ENCODE measurements at regions not wholly inside any gene's neighbourhood (a gene's known extent, or its start where the extent isn't known, plus 50 kb on each side); places are given as distances from the start of the nearest gene placed in this dataset.

- no peaks in the 10 kb centered on the region for H3K36me3 ChIP-seq (ENCODE audit: control insufficient read depth, insufficient read depth, low read length)
- H3K9ac ChIP-seq (ENCODE audit: low read depth, low read length), result no peak overlapping the region
- peaks cover 4% of the 10 kb centered on the region for H3K27me3 ChIP-seq (ENCODE audit: control insufficient read depth, insufficient read depth, low read length)
- H3K9me3 ChIP-seq (ENCODE audit: control insufficient read depth, insufficient read depth, low read length), result no peaks in the 10 kb centered on the region
- no peaks in the 10 kb centered on the region for H3K4me1 ChIP-seq (ENCODE audit: control insufficient read depth, insufficient read depth, low read length)
- no peak overlapping the region for H3K4me3 ChIP-seq (ENCODE audit: low read depth, low read length)
These were observed 122.7 kb upstream of the ALDH1B1 start for GRCh38 chr9:38269775-38270174.

- Histone ChIP-seq H3K9me3 (ENCODE audit: control insufficient read depth, insufficient read depth, low read length) (no peaks in the 10 kb centered on the region), H3K9ac (ENCODE audit: low read depth, low read length) (no peak overlapping the region), H3K27me3 (ENCODE audit: control insufficient read depth, insufficient read depth, low read length) (no peaks in the 10 kb centered on the region), H3K36me3 (ENCODE audit: control insufficient read depth, insufficient read depth, low read length) (no peaks in the 10 kb centered on the region), H3K4me3 (ENCODE audit: low read depth, low read length) (no peak overlapping the region), H3K4me1 (ENCODE audit: control insufficient read depth, insufficient read depth, low read length) (no peaks in the 10 kb centered on the region)
These were observed 129.0 kb upstream of the ALDH1B1 start for GRCh38 chr9:38263532-38263931.

- no peak overlapping the region for H3K9ac ChIP-seq (ENCODE audit: low read depth, low read length)
These were observed 132.8 kb upstream of the ALDH1B1 start for GRCh38 chr9:38259519-38260218.

GRCh38 chr9:38259056-38259455, 133.4 kb upstream of the ALDH1B1 start:
- Histone ChIP-seq H3K36me3 (ENCODE audit: control insufficient read depth, insufficient read depth, low read length) (no peaks in the 10 kb centered on the region), H3K9ac (ENCODE audit: low read depth, low read length) (no peak overlapping the region), H3K9me3 (ENCODE audit: control insufficient read depth, insufficient read depth, low read length) (no peaks in the 10 kb centered on the region), H3K4me3 (ENCODE audit: low read depth, low read length) (no peak overlapping the region), H3K4me1 (ENCODE audit: control insufficient read depth, insufficient read depth, low read length) (no peaks in the 10 kb centered on the region), H3K27me3 (ENCODE audit: control insufficient read depth, insufficient read depth, low read length) (no peaks in the 10 kb centered on the region)

More at GRCh38 chr9:38259519-38260218, 132.8 kb upstream of the ALDH1B1 start:
- Histone ChIP-seq H3K36me3 (ENCODE audit: control insufficient read depth, insufficient read depth, low read length) (no peaks in the 10 kb centered on the region), H3K27me3 (ENCODE audit: control insufficient read depth, insufficient read depth, low read length) (no peaks in the 10 kb centered on the region), H3K4me3 (ENCODE audit: low read depth, low read length) (no peak overlapping the region), H3K4me1 (ENCODE audit: control insufficient read depth, insufficient read depth, low read length) (no peaks in the 10 kb centered on the region), H3K9me3 (ENCODE audit: control insufficient read depth, insufficient read depth, low read length) (no peaks in the 10 kb centered on the region)

- no peak overlapping the region for H3K9ac ChIP-seq (ENCODE audit: low read depth, low read length)
- no peaks in the 10 kb centered on the region for H3K27me3 ChIP-seq (ENCODE audit: control insufficient read depth, insufficient read depth, low read length)
- no peak overlapping the region for H3K4me3 ChIP-seq (ENCODE audit: low read depth, low read length)
- H3K4me1 ChIP-seq (ENCODE audit: control insufficient read depth, insufficient read depth, low read length), result no peaks in the 10 kb centered on the region
- H3K36me3 ChIP-seq (ENCODE audit: control insufficient read depth, insufficient read depth, low read length), result no peaks in the 10 kb centered on the region
- H3K9me3 ChIP-seq (ENCODE audit: control insufficient read depth, insufficient read depth, low read length), result no peaks in the 10 kb centered on the region
These were observed 134.8 kb upstream of the ALDH1B1 start for GRCh38 chr9:38257626-38258215.

GRCh38 chr9:38256461-38256860, 136.0 kb upstream of the ALDH1B1 start:
- no peaks in the 10 kb centered on the region for H3K9me3 ChIP-seq (ENCODE audit: control insufficient read depth, insufficient read depth, low read length)
- H3K4me3 ChIP-seq (ENCODE audit: low read depth, low read length), result no peak overlapping the region
- no peaks in the 10 kb centered on the region for H3K27me3 ChIP-seq (ENCODE audit: control insufficient read depth, insufficient read depth, low read length)
- no peak overlapping the region for H3K9ac ChIP-seq (ENCODE audit: low read depth, low read length)
- no peaks in the 10 kb centered on the region for H3K4me1 ChIP-seq (ENCODE audit: control insufficient read depth, insufficient read depth, low read length)
- no peaks in the 10 kb centered on the region for H3K36me3 ChIP-seq (ENCODE audit: control insufficient read depth, insufficient read depth, low read length)

- Histone ChIP-seq H3K36me3 (ENCODE audit: control insufficient read depth, insufficient read depth, low read length) (no peaks in the 10 kb centered on the region), H3K9me3 (ENCODE audit: control insufficient read depth, insufficient read depth, low read length) (no peaks in the 10 kb centered on the region), H3K4me3 (ENCODE audit: low read depth, low read length) (no peak overlapping the region), H3K4me1 (ENCODE audit: control insufficient read depth, insufficient read depth, low read length) (no peaks in the 10 kb centered on the region), H3K27me3 (ENCODE audit: control insufficient read depth, insufficient read depth, low read length) (peaks cover 1% of the 10 kb centered on the region), H3K9ac (ENCODE audit: low read depth, low read length) (no peak overlapping the region)
These were observed 136.9 kb upstream of the ALDH1B1 start for GRCh38 chr9:38255599-38255998.

GRCh38 chr9:38254756-38255155, 137.7 kb upstream of the ALDH1B1 start:
- Histone ChIP-seq H3K27me3 (ENCODE audit: control insufficient read depth, insufficient read depth, low read length) (peaks cover 6% of the 10 kb centered on the region), H3K4me3 (ENCODE audit: low read depth, low read length) (no peak overlapping the region), H3K9ac (ENCODE audit: low read depth, low read length) (no peak overlapping the region), H3K9me3 (ENCODE audit: control insufficient read depth, insufficient read depth, low read length) (no peaks in the 10 kb centered on the region), H3K36me3 (ENCODE audit: control insufficient read depth, insufficient read depth, low read length) (no peaks in the 10 kb centered on the region), H3K4me1 (ENCODE audit: control insufficient read depth, insufficient read depth, low read length) (no peaks in the 10 kb centered on the region)

- H3K36me3 ChIP-seq (ENCODE audit: control insufficient read depth, insufficient read depth, low read length), result no peaks in the 10 kb centered on the region
- no peaks in the 10 kb centered on the region for H3K4me1 ChIP-seq (ENCODE audit: control insufficient read depth, insufficient read depth, low read length)
- H3K27me3 ChIP-seq (ENCODE audit: control insufficient read depth, insufficient read depth, low read length), result peaks cover 10% of the 10 kb centered on the region
- no peaks in the 10 kb centered on the region for H3K9me3 ChIP-seq (ENCODE audit: control insufficient read depth, insufficient read depth, low read length)
- H3K9ac ChIP-seq (ENCODE audit: low read depth, low read length), result no peak overlapping the region
- H3K4me3 ChIP-seq (ENCODE audit: low read depth, low read length), result no peak overlapping the region
These were observed 138.4 kb upstream of the ALDH1B1 start for GRCh38 chr9:38254151-38254550.

GRCh38 chr9:38253200-38253599, 139.3 kb upstream of the ALDH1B1 start:
- Histone ChIP-seq H3K4me1 (ENCODE audit: control insufficient read depth, insufficient read depth, low read length) (no peaks in the 10 kb centered on the region), H3K9ac (ENCODE audit: low read depth, low read length) (no peak overlapping the region), H3K36me3 (ENCODE audit: control insufficient read depth, insufficient read depth, low read length) (no peaks in the 10 kb centered on the region), H3K27me3 (ENCODE audit: control insufficient read depth, insufficient read depth, low read length) (peaks cover 10% of the 10 kb centered on the region), H3K4me3 (ENCODE audit: low read depth, low read length) (no peak overlapping the region), H3K9me3 (ENCODE audit: control insufficient read depth, insufficient read depth, low read length) (no peaks in the 10 kb centered on the region)

- no peaks in the 10 kb centered on the region for H3K4me1 ChIP-seq (ENCODE audit: control insufficient read depth, insufficient read depth, low read length)
- H3K9ac ChIP-seq (ENCODE audit: low read depth, low read length), result no peak overlapping the region
- no peak overlapping the region for H3K4me3 ChIP-seq (ENCODE audit: low read depth, low read length)
- H3K36me3 ChIP-seq (ENCODE audit: control insufficient read depth, insufficient read depth, low read length), result no peaks in the 10 kb centered on the region
- H3K9me3 ChIP-seq (ENCODE audit: control insufficient read depth, insufficient read depth, low read length), result no peaks in the 10 kb centered on the region
- H3K27me3 ChIP-seq (ENCODE audit: control insufficient read depth, insufficient read depth, low read length), result peaks cover 16% of the 10 kb centered on the region
These were observed 141.3 kb upstream of the ALDH1B1 start for GRCh38 chr9:38251036-38251860.
